AG09309 (cell line): ENCODE measurements at regions not wholly inside any gene's neighbourhood (a gene's known extent, or its start where the extent isn't known, plus 50 kb on each side); places are given as distances from the start of the nearest gene placed in this dataset.

Experiments used
- DNase-seq: peaks from one replicate; pipeline ENCODE4 v3.0.0-alpha.2; 2010; ENCODE audit warnings: low read depth
- H3K4me3 ChIP-seq: 2 replicates; pipeline ENCODE4 v1.5.1; 2011; ENCODE audit warnings: mild to moderate bottlenecking, low read depth, low read length, moderate library complexity; ENCODE audit not compliant: control insufficient read depth
- CTCF ChIP-seq: IDR thresholded peaks from 2 replicates; pipeline ENCODE4 v1.5.1; 2011; ENCODE audit warnings: mild to moderate bottlenecking, low read depth, low read length, inconsistent platforms; ENCODE audit not compliant: insufficient read depth, control insufficient read depth; ENCODE audit errors: missing control alignments

- no peak for TF ChIP-seq CTCF
- no peak overlapping the region for H3K4me3 ChIP-seq
These were observed 108.1 kb downstream of the RTL9 start for GRCh38 chrX:110466790-110467189.

DNA sequence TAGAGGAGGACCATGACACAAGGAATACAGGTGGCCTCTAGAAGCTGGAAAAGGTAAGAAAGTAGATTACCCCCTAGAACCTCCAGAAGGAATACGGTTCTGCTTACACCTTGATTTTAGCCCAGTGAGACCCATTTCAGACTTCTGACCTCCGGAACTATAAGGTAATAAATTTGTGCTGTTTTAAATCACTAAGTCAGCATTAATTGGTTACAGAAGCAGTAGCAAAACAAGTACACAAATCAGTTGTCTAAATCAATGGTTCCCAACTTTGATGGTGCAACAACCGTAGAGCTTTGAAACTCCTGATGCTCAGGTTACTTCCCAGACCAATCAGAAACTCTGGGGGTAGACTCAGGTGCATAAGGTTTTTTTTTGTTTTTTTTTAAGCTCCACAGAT is 113.6 kb downstream of the RTL9 start:
- no peak for TF ChIP-seq CTCF
- no peak for DNase-seq
- H3K4me3 ChIP-seq, result no peak overlapping the region

More at GRCh38 chrX:110466790-110467189, 108.1 kb downstream of the RTL9 start:
- no peak for DNase-seq

- TF ChIP-seq CTCF, result no peak
- no peak overlapping the region for H3K4me3 ChIP-seq
- no peak for DNase-seq
These were observed 119.1 kb downstream of the RTL9 start for GRCh38 chrX:110477593-110478228.

GRCh38 chrX:110491846-110492620 is 133.4 kb downstream of the RTL9 start:
- no peak for TF ChIP-seq CTCF
- no peak for DNase-seq

GRCh38 chrX:110504947-110505346 is 146.3 kb downstream of the RTL9 start:
- DNase-seq, result no peak
- no peak overlapping the region for H3K4me3 ChIP-seq
- no peak for TF ChIP-seq CTCF

More at GRCh38 chrX:110491846-110492620, 133.4 kb downstream of the RTL9 start:
- no peak overlapping the region for H3K4me3 ChIP-seq

GRCh38 chrX:110509755-110510532 is 151.3 kb downstream of the RTL9 start:
- peak; percentile 3 for DNase-seq
- TF ChIP-seq CTCF, result no peak
- no peak overlapping the region for H3K4me3 ChIP-seq
